PC-3 (cell line): ENCODE measurements at regions not wholly inside any gene's neighbourhood (a gene's known extent, or its start where the extent isn't known, plus 50 kb on each side); places are given as distances from the start of the nearest gene placed in this dataset.

ENCODE experiments used
- ATAC-seq: fragments of 200-7000 bp; cut with Tn5 transposase; 2 replicates; pipeline ENCODE4 v1.9.1; 2020; ENCODE audit warnings: mild to moderate bottlenecking, moderate library complexity
- BruUV-seq: library from RNA; stranded (reverse); fragments of 400-500 nt; replicated peaks from 2 replicates; lab custom pipeline; 2021; lab: Mats Ljungman, UMichigan
- CTCF ChIA-PET: fragments of 300-600 bp; sonication (Branson Sonifier 250); formaldehyde crosslinking; loops from one replicate; lab custom pipeline; 2022; ENCODE audit warnings: antibody characterized with exemption; lab: Charles Lee
- POLR2A ChIA-PET: fragments of 300-600 bp; sonication (Branson Sonifier 250); formaldehyde crosslinking; loops from one replicate; lab custom pipeline; 2022; ENCODE audit warnings: antibody characterized with exemption; ENCODE audit not compliant: unreplicated experiment; lab: Charles Lee
- DNase-seq: peaks from one replicate; pipeline ENCODE4 v3.0.0-alpha.2; 2015
- H2AFZ ChIP-seq: fragments of 300-600 bp; sonication (generic); 2 replicates; pipeline ENCODE4 v1.6.0; 2016; ENCODE audit warnings: antibody characterized with exemption, low read length
- H3F3A ChIP-seq: fragments of 300-600 bp; sonication (generic); one replicate; pipeline ENCODE4 v1.6.0; 2017; ENCODE audit warnings: antibody characterized with exemption, low read length, control low read depth, mild to moderate bottlenecking; ENCODE audit not compliant: unreplicated experiment
- H3K27ac ChIP-seq: fragments of 300-600 bp; sonication (generic); 2 replicates; pipeline ENCODE4 v1.5.1; 2016; ENCODE audit warnings: mild to moderate bottlenecking, low read length
- H3K27me3 ChIP-seq: fragments of 300-600 bp; sonication (generic); 2 replicates; pipeline ENCODE4 v1.6.1; 2016; ENCODE audit warnings: low read length, mixed read lengths
- H3K36me3 ChIP-seq: fragments of 300-600 bp; sonication (generic); 2 replicates; pipeline ENCODE4 v1.6.1; 2016; ENCODE audit warnings: low read depth, mixed run types, low read length, mixed read lengths
- H3K4me1 ChIP-seq: fragments of 300-600 bp; sonication (generic); 2 replicates; pipeline ENCODE4 v1.5.1; 2016; ENCODE audit warnings: low read length; ENCODE audit not compliant: insufficient read depth
- H3K4me2 ChIP-seq: fragments of 300-600 bp; sonication (generic); 2 replicates; pipeline ENCODE4 v1.6.0; 2016; ENCODE audit warnings: low read length
- H3K4me3 ChIP-seq: fragments of 300-600 bp; sonication (generic); 2 replicates; pipeline ENCODE4 v1.5.1; 2016; ENCODE audit warnings: mild to moderate bottlenecking, low read length, mixed read lengths
- H3K79me2 ChIP-seq: fragments of 300-600 bp; sonication (generic); 2 replicates; pipeline ENCODE4 v1.6.1; 2017; ENCODE audit warnings: low read length, mixed read lengths
- H3K9ac ChIP-seq: fragments of 300-600 bp; sonication (generic); 2 replicates; pipeline ENCODE4 v1.6.0; 2016; ENCODE audit warnings: mild to moderate bottlenecking, low read length
- H3K9me2 ChIP-seq: fragments of 300-600 bp; sonication (generic); replicated peaks from 2 replicates; pipeline ENCODE4 v1.6.1; 2016; ENCODE audit warnings: mixed run types, low read length, mixed read lengths
- H3K9me3 ChIP-seq: fragments of 300-600 bp; sonication (generic); 2 replicates; pipeline ENCODE4 v1.6.1; 2016; ENCODE audit warnings: low read length, mixed read lengths
- H4K20me1 ChIP-seq: fragments of 300-600 bp; sonication (generic); 2 replicates; pipeline ENCODE4 v1.6.1; 2016; ENCODE audit warnings: low read length, mixed read lengths
- CTCF ChIP-seq: fragments of 300-600 bp; sonication (generic); conservative IDR thresholded peaks from 2 replicates; pipeline ENCODE4 v1.5.1; 2017; ENCODE audit warnings: antibody characterized with exemption, low read depth, mild to moderate bottlenecking, low read length
- EZH2 ChIP-seq: fragments of 300-600 bp; sonication (generic); IDR thresholded peaks from one replicate; pipeline ENCODE4 v1.6.1; 2017; ENCODE audit warnings: antibody characterized with exemption, mild to moderate bottlenecking, low read length; ENCODE audit not compliant: unreplicated experiment
- EZH2phosphoT487 ChIP-seq: fragments of 300-600 bp; sonication (generic); IDR thresholded peaks from 2 replicates; pipeline ENCODE4 v1.6.1; 2018; ENCODE audit warnings: mild to moderate bottlenecking, antibody characterized with exemption, low read length, borderline replicate concordance
- intact Hi-C: fragments of 100-400 bp; cut with micrococcal nuclease; formaldehyde crosslinking; loops from 2 replicates; pipeline ENCODE4 v1.9.0; 2023

GRCh38 chr5:4511996-4512656 is 628.0 kb upstream of the ADAMTS16 start:
- Histone ChIP-seq H3K27me3 (no peaks in the 10 kb centered on the region), H3K36me3 (no peaks in the 10 kb centered on the region), H3K4me3 (peak overlapping the region; percentile 59), H3K27ac (no peak overlapping the region), H3F3A (no peaks in the 10 kb centered on the region), H2AFZ (peak overlapping the region; percentile 85), H3K79me2 (no peaks in the 10 kb centered on the region), H3K9me2 (no peaks in the 10 kb centered on the region), H3K4me1 (0 out of 2 replicates have a peak, but pooled peaks cover 11% of the 10 kb centered on the region), H3K9me3 (0 out of 2 replicates have a peak, but pooled peaks cover 3% of the 10 kb centered on the region), H4K20me1 (no peaks in the 10 kb centered on the region), H3K9ac (no peak overlapping the region), H3K4me2 (peak overlapping the region; percentile 79)
- ChIA-PET CTCF (no interaction called here), POLR2A (no interaction called here)
- BruUV-seq: no TSS peak
- intact Hi-C loops: no loop called here
- TF ChIP-seq CTCF: peak; percentile 66
- no peak for TF ChIP-seq EZH2
- peak; percentile 78 for ATAC-seq
- peak; percentile 49 for DNase-seq

- no peak overlapping the region for H2AFZ ChIP-seq
- H4K20me1 ChIP-seq: no peaks in the 10 kb centered on the region
- no TSS peak for BruUV-seq
- ChIA-PET POLR2A (no interaction called here), CTCF (no interaction called here)
- no peak for TF ChIP-seq EZH2phosphoT487
- TF ChIP-seq CTCF: no peak
- no peak overlapping the region for H3K27ac ChIP-seq
- DNase-seq (peak; percentile 3), ATAC-seq (no peak)
- no peaks in the 10 kb centered on the region for H3K9me3 ChIP-seq
- 0 out of 2 replicates have a peak, but pooled peaks cover 11% of the 10 kb centered on the region for H3K4me1 ChIP-seq
- intact Hi-C loops: no loop called here
- H3K27me3 ChIP-seq: no peaks in the 10 kb centered on the region
- peak overlapping the region; percentile 35; the same call in 1 of the 2 replicates for H3K4me2 ChIP-seq
- H3K79me2 ChIP-seq: no peaks in the 10 kb centered on the region
- H3K4me3 ChIP-seq: no peak overlapping the region
- no peaks in the 10 kb centered on the region for H3K36me3 ChIP-seq
- H3K9ac ChIP-seq: no peak overlapping the region
- H3F3A ChIP-seq: no peaks in the 10 kb centered on the region
- no peaks in the 10 kb centered on the region for H3K9me2 ChIP-seq
Observed at GRCh38 chr5:4513381-4513780, 626.7 kb upstream of the ADAMTS16 start.

GRCh38 chr5:4514067-4514648 is 626.0 kb upstream of the ADAMTS16 start:
- ChIA-PET POLR2A (no interaction called here), CTCF (no interaction called here)
- H3K9me3 ChIP-seq: no peaks in the 10 kb centered on the region
- no peak overlapping the region for H2AFZ ChIP-seq
- 0 out of 2 replicates have a peak, but pooled peaks cover 11% of the 10 kb centered on the region for H3K4me1 ChIP-seq
- H3K36me3 ChIP-seq: no peaks in the 10 kb centered on the region
- intact Hi-C loops: no loop called here
- ATAC-seq (no peak), DNase-seq (peak; percentile 54)
- TF ChIP-seq EZH2 (no peak), EZH2phosphoT487 (no peak), CTCF (no peak)
- no TSS peak for BruUV-seq
- H3K27me3 ChIP-seq: no peaks in the 10 kb centered on the region
- no peaks in the 10 kb centered on the region for H3K79me2 ChIP-seq
- H3K27ac ChIP-seq: no peak overlapping the region
- no peak overlapping the region for H3K9ac ChIP-seq
- H3F3A ChIP-seq: no peaks in the 10 kb centered on the region
- H4K20me1 ChIP-seq: no peaks in the 10 kb centered on the region
- no peak overlapping the region for H3K4me3 ChIP-seq
- H3K9me2 ChIP-seq: no peaks in the 10 kb centered on the region
- H3K4me2 ChIP-seq: peak overlapping the region; percentile 35; the same call in 1 of the 2 replicates
